OCI-LY7 (cell line): ENCODE measurements at regions not wholly inside any gene's neighbourhood (a gene's known extent, or its start where the extent isn't known, plus 50 kb on each side); places are given as distances from the start of the nearest gene placed in this dataset.

Source experiments
- EZH2phosphoT487 ChIP-seq: fragments of 200-600 bp; sonication (generic); IDR thresholded peaks from 2 replicates; pipeline ENCODE4 v1.6.1; 2018; ENCODE audit warnings: low read depth, borderline replicate concordance, mild to moderate bottlenecking, mixed run types, antibody characterized with exemption, low read length, moderate library complexity, mixed read lengths
- TF ChIP-seq, protein P1 (sequence below): fragments of 200-600 bp; sonication (generic); conservative IDR thresholded peaks from 2 replicates; pipeline ENCODE4 v1.5.1; 2014; ENCODE audit warnings: mild to moderate bottlenecking, antibody characterized with exemption, low read length, moderate library complexity, mixed read lengths

DNA sequence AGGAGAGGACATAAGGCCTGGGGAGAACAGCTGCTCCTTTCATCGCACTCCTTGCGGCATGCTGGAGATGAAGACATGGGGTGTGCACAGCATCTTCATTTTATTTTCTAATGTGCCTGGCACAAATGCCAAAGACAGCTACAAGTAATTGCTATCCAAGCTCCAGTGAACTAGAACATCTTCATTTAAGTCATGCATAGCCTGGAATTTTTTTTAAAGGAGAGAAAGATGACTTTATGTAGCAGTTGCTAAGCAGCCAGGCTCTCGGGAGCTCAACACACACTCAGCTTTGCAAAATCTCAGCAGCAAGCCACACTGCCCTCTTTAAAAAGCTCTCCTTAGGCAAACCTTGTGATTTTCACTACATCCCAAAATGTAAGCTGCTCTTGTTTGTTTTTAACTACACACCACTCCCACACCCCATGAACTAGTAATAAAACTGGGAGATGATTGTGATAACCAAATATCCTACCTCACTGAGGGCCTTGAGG lies 164.5 kb upstream of the POU2AF2 start:
- TF ChIP-seq, protein P1, sequence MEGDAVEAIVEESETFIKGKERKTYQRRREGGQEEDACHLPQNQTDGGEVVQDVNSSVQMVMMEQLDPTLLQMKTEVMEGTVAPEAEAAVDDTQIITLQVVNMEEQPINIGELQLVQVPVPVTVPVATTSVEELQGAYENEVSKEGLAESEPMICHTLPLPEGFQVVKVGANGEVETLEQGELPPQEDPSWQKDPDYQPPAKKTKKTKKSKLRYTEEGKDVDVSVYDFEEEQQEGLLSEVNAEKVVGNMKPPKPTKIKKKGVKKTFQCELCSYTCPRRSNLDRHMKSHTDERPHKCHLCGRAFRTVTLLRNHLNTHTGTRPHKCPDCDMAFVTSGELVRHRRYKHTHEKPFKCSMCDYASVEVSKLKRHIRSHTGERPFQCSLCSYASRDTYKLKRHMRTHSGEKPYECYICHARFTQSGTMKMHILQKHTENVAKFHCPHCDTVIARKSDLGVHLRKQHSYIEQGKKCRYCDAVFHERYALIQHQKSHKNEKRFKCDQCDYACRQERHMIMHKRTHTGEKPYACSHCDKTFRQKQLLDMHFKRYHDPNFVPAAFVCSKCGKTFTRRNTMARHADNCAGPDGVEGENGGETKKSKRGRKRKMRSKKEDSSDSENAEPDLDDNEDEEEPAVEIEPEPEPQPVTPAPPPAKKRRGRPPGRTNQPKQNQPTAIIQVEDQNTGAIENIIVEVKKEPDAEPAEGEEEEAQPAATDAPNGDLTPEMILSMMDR = no peak
- TF ChIP-seq EZH2phosphoT487 = no peak
